GM12875 (cell line): ENCODE measurements at regions not wholly inside any gene's neighbourhood (a gene's known extent, or its start where the extent isn't known, plus 50 kb on each side); places are given as distances from the start of the nearest gene placed in this dataset.

Source experiments
- H3K4me3 ChIP-seq: one replicate; pipeline ENCODE4 v1.5.1; 2011; ENCODE audit warnings: low read depth, low read length, control low read depth
- CTCF ChIP-seq: IDR thresholded peaks from 2 replicates; pipeline ENCODE4 v1.5.1; 2011; ENCODE audit warnings: low read depth, mild to moderate bottlenecking, control low read depth, inconsistent platforms, low read length, moderate library complexity, borderline replicate concordance; ENCODE audit not compliant: insufficient read depth

DNA sequence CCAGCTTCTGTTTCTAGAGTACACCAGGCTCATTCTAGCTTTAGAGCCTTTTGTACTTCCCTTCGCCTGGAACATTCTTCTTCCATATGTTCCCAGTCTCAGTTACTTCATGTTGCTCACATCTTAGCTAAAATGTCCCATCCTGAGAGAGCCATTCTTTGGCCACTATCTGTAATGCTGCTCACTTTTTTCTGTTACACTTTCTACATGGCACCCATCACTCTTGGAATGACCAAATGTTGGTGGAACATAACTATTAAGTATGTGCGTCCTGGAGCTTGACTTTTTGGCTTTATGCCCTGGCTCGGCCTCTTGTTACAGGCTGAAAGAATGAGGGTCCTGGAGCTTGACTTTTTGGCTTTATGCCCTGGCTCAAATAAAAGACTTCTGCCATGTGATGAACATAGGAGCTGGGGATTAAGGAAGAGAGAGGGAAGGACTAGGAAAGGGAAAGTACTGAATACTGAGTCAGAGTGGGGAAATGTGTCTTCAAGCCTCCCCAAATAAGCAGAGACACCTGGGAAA is 442.9 kb upstream of the ATP2B1 start:
- TF ChIP-seq CTCF: no peak

DNA sequence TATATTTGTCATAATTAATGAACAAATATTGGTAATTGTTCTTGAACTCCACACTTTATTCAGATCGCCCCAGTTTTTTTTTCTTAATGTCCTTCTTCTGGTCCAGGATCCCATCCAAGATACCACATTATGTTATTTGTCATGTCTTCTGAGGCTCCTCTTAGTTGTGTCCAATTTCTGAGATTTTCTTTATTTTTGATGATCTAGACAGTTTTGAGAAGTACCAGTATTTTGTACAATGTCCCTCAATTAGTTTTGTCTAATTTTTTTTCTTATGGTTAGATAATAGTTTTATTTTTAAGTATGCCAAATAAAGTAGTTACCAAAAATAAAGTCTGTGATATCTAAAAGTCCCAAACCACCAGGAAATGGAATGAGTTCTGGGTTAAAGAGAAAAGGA is 440.8 kb upstream of the ATP2B1 start:
- no peak for TF ChIP-seq CTCF
- no peak overlapping the region for H3K4me3 ChIP-seq

More for the DNA sequence above, 442.9 kb upstream of the ATP2B1 start:
- H3K4me3 ChIP-seq: no peak overlapping the region

- no peak overlapping the region for H3K4me3 ChIP-seq
- no peak for TF ChIP-seq CTCF
These were observed 420.9 kb upstream of the ATP2B1 start for GRCh38 chr12:90129366-90130030.

DNA sequence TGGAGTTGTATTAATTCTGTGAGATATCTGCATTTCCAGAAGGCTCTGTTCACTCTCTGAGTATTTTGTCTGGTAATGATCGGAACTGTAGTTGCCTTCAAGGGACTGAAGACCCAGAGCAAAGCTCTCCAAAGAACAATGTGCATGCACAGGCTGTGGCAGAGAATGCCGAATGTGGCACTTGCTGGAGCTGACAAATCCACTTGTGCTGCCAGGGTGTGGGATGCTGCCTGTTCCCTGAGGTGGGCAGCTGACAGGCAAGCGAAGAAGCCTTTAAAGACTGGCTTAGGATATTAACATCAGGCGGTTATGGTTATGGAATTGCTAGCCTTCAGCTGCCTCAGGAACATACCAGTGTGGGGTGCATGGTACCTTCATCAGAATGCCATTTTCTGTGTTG is 419.9 kb upstream of the ATP2B1 start:
- no peak overlapping the region for H3K4me3 ChIP-seq
- no peak for TF ChIP-seq CTCF

GRCh38 chr12:90126125-90126524 is 417.5 kb upstream of the ATP2B1 start:
- H3K4me3 ChIP-seq: no peak overlapping the region
- TF ChIP-seq CTCF: no peak

DNA sequence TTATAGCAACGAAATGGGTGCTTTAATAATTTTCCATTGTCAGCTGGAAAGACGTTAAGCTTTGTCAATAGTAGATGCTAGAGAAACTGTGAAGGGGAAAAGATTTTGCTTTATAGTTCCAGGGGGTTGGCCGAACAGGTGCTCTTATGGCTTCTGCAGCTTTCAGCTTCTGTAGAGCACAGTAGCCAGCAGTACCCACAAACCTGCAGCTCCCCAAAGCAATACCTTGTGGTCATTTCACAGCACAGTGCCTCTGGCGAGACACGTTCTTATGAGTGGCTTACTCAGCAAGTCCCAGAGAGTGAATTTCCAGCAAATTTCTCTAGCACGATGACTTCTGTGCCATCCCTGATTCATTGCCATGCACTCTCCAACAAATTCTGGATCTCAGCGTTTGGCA is 416.3 kb upstream of the ATP2B1 start:
- H3K4me3 ChIP-seq: no peak overlapping the region
- no peak for TF ChIP-seq CTCF

- TF ChIP-seq CTCF: no peak
These were observed 415.7 kb upstream of the ATP2B1 start for GRCh38 chr12:90124289-90124688.

More at GRCh38 chr12:90124289-90124688, 415.7 kb upstream of the ATP2B1 start:
- H3K4me3 ChIP-seq: no peak overlapping the region
